ENCODE measurements at regions not wholly inside any gene's neighbourhood (a gene's known extent, or its start where the extent isn't known, plus 50 kb on each side); places are given as distances from the start of the nearest gene placed in this dataset.

DNA sequence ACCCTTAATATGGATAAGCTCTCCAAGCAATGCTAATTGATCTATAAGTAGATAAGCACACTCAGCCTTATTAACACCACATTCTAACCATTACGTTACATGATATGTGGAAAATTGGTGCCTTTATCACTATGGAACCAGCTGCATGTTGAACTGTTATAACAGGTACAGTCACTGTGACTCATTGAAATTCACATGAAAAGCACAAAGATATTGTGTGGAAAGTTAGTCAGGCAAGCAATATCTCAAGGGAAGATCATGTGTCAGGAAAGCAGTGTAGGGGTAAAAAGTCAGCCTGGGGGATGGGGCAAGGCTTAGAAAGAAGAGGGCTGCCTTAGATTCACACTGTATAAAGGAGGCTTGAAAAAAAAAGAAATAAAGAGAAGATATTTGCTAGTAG is 313.7 kb upstream of the SMIM31 start:
- Histone ChIP-seq H3K36me3 (no peaks in the 10 kb centered on the region), H3K4me3 (no peak overlapping the region)
- no peak for TF ChIP-seq POLR2AphosphoS5 (IDR thresholded peaks at IDR 0.05)
- no peak for TF ChIP-seq EP300 (IDR thresholded peaks at IDR 0.05)
- TF ChIP-seq POLR2A (IDR thresholded peaks at IDR 0.05), result no peak
- TF ChIP-seq, protein P1, sequence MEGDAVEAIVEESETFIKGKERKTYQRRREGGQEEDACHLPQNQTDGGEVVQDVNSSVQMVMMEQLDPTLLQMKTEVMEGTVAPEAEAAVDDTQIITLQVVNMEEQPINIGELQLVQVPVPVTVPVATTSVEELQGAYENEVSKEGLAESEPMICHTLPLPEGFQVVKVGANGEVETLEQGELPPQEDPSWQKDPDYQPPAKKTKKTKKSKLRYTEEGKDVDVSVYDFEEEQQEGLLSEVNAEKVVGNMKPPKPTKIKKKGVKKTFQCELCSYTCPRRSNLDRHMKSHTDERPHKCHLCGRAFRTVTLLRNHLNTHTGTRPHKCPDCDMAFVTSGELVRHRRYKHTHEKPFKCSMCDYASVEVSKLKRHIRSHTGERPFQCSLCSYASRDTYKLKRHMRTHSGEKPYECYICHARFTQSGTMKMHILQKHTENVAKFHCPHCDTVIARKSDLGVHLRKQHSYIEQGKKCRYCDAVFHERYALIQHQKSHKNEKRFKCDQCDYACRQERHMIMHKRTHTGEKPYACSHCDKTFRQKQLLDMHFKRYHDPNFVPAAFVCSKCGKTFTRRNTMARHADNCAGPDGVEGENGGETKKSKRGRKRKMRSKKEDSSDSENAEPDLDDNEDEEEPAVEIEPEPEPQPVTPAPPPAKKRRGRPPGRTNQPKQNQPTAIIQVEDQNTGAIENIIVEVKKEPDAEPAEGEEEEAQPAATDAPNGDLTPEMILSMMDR (IDR thresholded peaks at IDR 0.05), result no peak

DNA sequence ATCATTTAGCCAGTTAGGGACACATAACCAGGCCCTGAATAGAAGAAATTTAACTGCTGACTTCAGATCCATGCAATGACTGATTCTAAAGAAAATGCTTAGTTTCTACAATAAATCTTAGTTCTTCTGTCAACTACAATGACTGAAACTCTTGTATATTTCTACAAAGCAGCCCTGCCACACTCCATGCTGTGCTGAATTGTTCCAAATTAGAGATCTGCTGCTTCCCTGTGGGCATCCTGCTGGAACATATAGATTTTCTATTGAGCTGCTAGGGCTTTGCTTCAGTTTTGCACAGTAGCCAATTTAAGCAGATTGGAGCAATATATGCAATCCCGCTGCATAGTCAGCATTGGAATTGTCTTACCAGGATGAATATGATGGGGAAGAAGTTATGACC is 312.8 kb upstream of the SMIM31 start:
- DNase-seq, result no peak
- Histone ChIP-seq H3K27ac (no peak overlapping the region), H3K27me3 (no peaks in the 10 kb centered on the region), H3K4me3 (no peak overlapping the region), H3K4me1 (no peaks in the 10 kb centered on the region), H3K36me3 (no peaks in the 10 kb centered on the region), H3K9me3 (no peaks in the 10 kb centered on the region)
- intact Hi-C loops (cut with DNase I; ENCODE audit: low total_unique reads), result no loop called here
- TF ChIP-seq EP300 (IDR thresholded peaks at IDR 0.05) (no peak), POLR2AphosphoS5 (IDR thresholded peaks at IDR 0.05) (no peak), POLR2A (IDR thresholded peaks at IDR 0.05) (no peak)
- TF ChIP-seq, protein P1 (IDR thresholded peaks at IDR 0.05), result no peak
- 78 to 100% (median 93%) methylated on average over 1 of the region's 1 CpG for WGBS, 5 donors

More for the DNA sequence above, 313.7 kb upstream of the SMIM31 start:
- no peaks in the 10 kb centered on the region for H3K9me3 ChIP-seq
- intact Hi-C loops (cut with DNase I; ENCODE audit: low total_unique reads), result no loop called here
- no peak for DNase-seq
- 60 to 91% (median 67%) methylated on average over 1 of the region's 1 CpG for WGBS, 5 donors
- no peaks in the 10 kb centered on the region for H3K4me1 ChIP-seq
- H3K27ac ChIP-seq, result no peak overlapping the region
- no peaks in the 10 kb centered on the region for H3K27me3 ChIP-seq

DNA sequence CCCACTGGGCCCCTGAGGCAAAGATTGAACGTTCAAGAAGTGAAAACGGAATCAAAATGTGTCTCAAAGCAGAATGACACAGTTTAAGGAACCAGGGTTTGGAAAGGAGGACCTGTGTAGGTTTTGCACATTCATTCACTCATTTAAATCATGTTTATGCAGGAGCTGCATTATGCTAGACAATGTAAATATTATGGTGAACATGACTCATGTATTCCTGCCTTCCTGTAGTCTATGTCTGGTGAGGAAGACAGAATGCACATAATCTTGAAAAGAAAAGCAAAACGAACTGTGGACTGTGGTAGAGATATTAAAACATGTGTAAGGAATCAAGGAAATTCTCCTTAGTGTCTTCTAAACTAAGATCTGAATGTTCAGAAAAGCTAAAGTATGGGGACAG is 311.8 kb upstream of the SMIM31 start:
- 29 to 57% (median 46%) methylated on average over 3 of the region's 3 CpGs for WGBS, 5 donors
- no peak for DNase-seq
- intact Hi-C loops (cut with DNase I; ENCODE audit: low total_unique reads), result no loop called here

DNA sequence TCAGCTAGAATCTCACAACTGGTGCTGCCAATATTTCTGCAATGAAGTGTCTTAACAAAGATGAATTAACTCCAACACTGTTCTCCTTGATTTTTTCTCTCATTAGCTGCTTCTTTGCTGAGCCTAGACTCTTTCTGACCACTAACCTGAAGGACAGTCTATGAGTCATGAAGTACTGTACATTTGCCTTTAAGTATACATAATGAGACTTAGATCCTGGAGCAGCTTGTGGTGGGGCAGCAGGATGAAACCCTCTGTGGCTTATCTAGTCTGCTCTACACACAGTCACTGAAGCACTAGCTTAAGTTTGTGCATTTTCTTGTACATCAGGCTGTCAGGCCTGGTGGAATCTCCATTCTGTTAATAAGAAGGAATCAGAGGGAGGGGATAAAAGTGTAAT is 307.4 kb upstream of the SMIM31 start:
- Histone ChIP-seq H3K4me3 (no peak overlapping the region), H3K4me1 (no peaks in the 10 kb centered on the region), H3K27ac (no peak overlapping the region), H3K36me3 (no peaks in the 10 kb centered on the region), H3K9me3 (no peaks in the 10 kb centered on the region), H3K27me3 (no peaks in the 10 kb centered on the region)
- TF ChIP-seq POLR2A (IDR thresholded peaks at IDR 0.05) (no peak), EP300 (IDR thresholded peaks at IDR 0.05) (no peak), POLR2AphosphoS5 (IDR thresholded peaks at IDR 0.05) (no peak)
- TF ChIP-seq, protein P1 (IDR thresholded peaks at IDR 0.05), result no peak
- intact Hi-C loops (cut with DNase I; ENCODE audit: low total_unique reads), result no loop called here
- DNase-seq, result no peak

More for the DNA sequence above, 311.8 kb upstream of the SMIM31 start:
- no peaks in the 10 kb centered on the region for H3K36me3 ChIP-seq
- H3K4me1 ChIP-seq, result no peaks in the 10 kb centered on the region
- no peaks in the 10 kb centered on the region for H3K9me3 ChIP-seq
- H3K4me3 ChIP-seq, result no peak overlapping the region
- H3K27ac ChIP-seq, result no peak overlapping the region
- H3K27me3 ChIP-seq, result no peaks in the 10 kb centered on the region
- TF ChIP-seq POLR2A (IDR thresholded peaks at IDR 0.05), result no peak
- TF ChIP-seq, protein P1 (IDR thresholded peaks at IDR 0.05), result no peak
- TF ChIP-seq POLR2AphosphoS5 (IDR thresholded peaks at IDR 0.05), result no peak
- TF ChIP-seq EP300 (IDR thresholded peaks at IDR 0.05), result no peak

All from stomach (tissue), 8 donors.